SK-N-SH treated with all-trans-retinoic acid at 6 μM for 48 hours (cell line): ENCODE measurements at regions not wholly inside any gene's neighbourhood (a gene's known extent, or its start where the extent isn't known, plus 50 kb on each side); places are given as distances from the start of the nearest gene placed in this dataset.

Experiments used
- ATAC-seq: fragments of 200-7000 bp; cut with Tn5 transposase; 3 replicates; pipeline ENCODE4 v1.9.1; 2020; ENCODE audit warnings: mild to moderate bottlenecking, moderate library complexity
- ARNTL ChIP-seq: fragments of 450-650 bp; formaldehyde crosslinking; IDR thresholded peaks from 2 replicates; pipeline ENCODE4 v1.5.0; 2020; ENCODE audit warnings: low read depth, mild to moderate bottlenecking, moderate library complexity, borderline replicate concordance
- BACH2 ChIP-seq: fragments of 250-450 bp; sonication (Bioruptor Pico); IDR thresholded peaks from 2 replicates; pipeline ENCODE4 v1.9.0; 2021; ENCODE audit warnings: mild to moderate bottlenecking, borderline replicate concordance
- CREB5 ChIP-seq: fragments of 250-450 bp; sonication (Bioruptor Pico); IDR thresholded peaks from 2 replicates; pipeline ENCODE4 v1.5.1; 2020; ENCODE audit warnings: low read depth, mild to moderate bottlenecking, moderate library complexity
- CSDC2 ChIP-seq: fragments of 250-450 bp; sonication (Bioruptor Pico); IDR thresholded peaks from 2 replicates; pipeline ENCODE4 v1.5.0; 2020; ENCODE audit warnings: mild to moderate bottlenecking, moderate library complexity
- CSRNP3 ChIP-seq: fragments of 250-450 bp; sonication (Bioruptor Pico); IDR thresholded peaks from 2 replicates; pipeline ENCODE4 v1.5.1; 2021; ENCODE audit warnings: mild to moderate bottlenecking, moderate library complexity
- ESRRG ChIP-seq: fragments of 250-450 bp; sonication (Bioruptor Pico); IDR thresholded peaks from 2 replicates; pipeline ENCODE4 v1.6.1; 2021; ENCODE audit warnings: mild to moderate bottlenecking
- GLIS3 ChIP-seq: fragments of 250-450 bp; sonication (Bioruptor Pico); IDR thresholded peaks from 2 replicates; pipeline ENCODE4 v1.5.0; 2020; ENCODE audit warnings: mild to moderate bottlenecking, moderate library complexity
- ISL1 ChIP-seq: fragments of 250-450 bp; sonication (Bioruptor Pico); IDR thresholded peaks from 2 replicates; pipeline ENCODE4 v2.1.2; 2022; ENCODE audit warnings: mild to moderate bottlenecking, moderate library complexity
- OSR1 ChIP-seq: fragments of 250-450 bp; sonication (Bioruptor Pico); IDR thresholded peaks from 2 replicates; pipeline ENCODE4 v1.8.0; 2022; ENCODE audit warnings: moderate library complexity, mild to moderate bottlenecking, inconsistent platforms
- PATZ1 ChIP-seq: fragments of 250-450 bp; sonication (Bioruptor Pico); IDR thresholded peaks from 2 replicates; pipeline ENCODE4 v1.8.0; 2020; ENCODE audit warnings: mild to moderate bottlenecking, moderate library complexity, borderline replicate concordance
- POU6F1 ChIP-seq: fragments of 250-450 bp; sonication (Bioruptor Pico); IDR thresholded peaks from 2 replicates; pipeline ENCODE4 v1.8.0; 2021; ENCODE audit warnings: low read depth, mild to moderate bottlenecking, moderate library complexity, borderline replicate concordance
- PPARA ChIP-seq: fragments of 250-450 bp; sonication (Bioruptor Pico); IDR thresholded peaks from 2 replicates; pipeline ENCODE4 v1.5.0; 2020; ENCODE audit warnings: mild to moderate bottlenecking, borderline replicate concordance
- RARB ChIP-seq: fragments of 250-450 bp; sonication (Bioruptor Pico); IDR thresholded peaks from 2 replicates; pipeline ENCODE4 v1.8.0; 2021; ENCODE audit warnings: mild to moderate bottlenecking, moderate library complexity
- SNAI2 ChIP-seq: fragments of 250-450 bp; sonication (Bioruptor Pico); IDR thresholded peaks from 2 replicates; pipeline ENCODE4 v1.5.0; 2020; ENCODE audit warnings: mild to moderate bottlenecking, moderate library complexity
- TCF4 ChIP-seq: fragments of 250-450 bp; sonication (Bioruptor Pico); IDR thresholded peaks from 2 replicates; pipeline ENCODE4 v1.8.0; 2021; ENCODE audit warnings: mild to moderate bottlenecking, moderate library complexity, borderline replicate concordance
- TOX ChIP-seq: fragments of 250-450 bp; sonication (Bioruptor Pico); IDR thresholded peaks from 2 replicates; pipeline ENCODE4 v1.8.0; 2021; ENCODE audit warnings: mild to moderate bottlenecking, moderate library complexity, borderline replicate concordance
- TSHZ2 ChIP-seq: fragments of 250-450 bp; sonication (Bioruptor Pico); IDR thresholded peaks from 2 replicates; pipeline ENCODE4 v1.5.0; 2020; ENCODE audit warnings: mild to moderate bottlenecking, moderate library complexity
- ZC3H10 ChIP-seq: fragments of 250-450 bp; sonication (Bioruptor Pico); IDR thresholded peaks from 2 replicates; pipeline ENCODE4 v1.5.1; 2021; ENCODE audit warnings: mild to moderate bottlenecking, moderate library complexity
- ZFP3 ChIP-seq: fragments of 250-450 bp; sonication (Bioruptor Pico); IDR thresholded peaks from 2 replicates; pipeline ENCODE4 v1.5.0; 2020; ENCODE audit warnings: mild to moderate bottlenecking, moderate library complexity
- ZFP30 ChIP-seq: fragments of 450-650 bp; formaldehyde crosslinking; IDR thresholded peaks from 2 replicates; pipeline ENCODE4 v1.5.0; 2022; ENCODE audit warnings: mild to moderate bottlenecking, moderate library complexity
- ZNF565 ChIP-seq: fragments of 450-650 bp; formaldehyde crosslinking; conservative IDR thresholded peaks from 2 replicates; pipeline ENCODE4 v1.5.0; 2020; ENCODE audit warnings: low read depth, mild to moderate bottlenecking, moderate library complexity
- ZNF70 ChIP-seq: fragments of 450-650 bp; formaldehyde crosslinking; IDR thresholded peaks from 2 replicates; pipeline ENCODE4 v1.5.0; 2020; ENCODE audit warnings: mild to moderate bottlenecking, moderate library complexity
- ZNF8 ChIP-seq: fragments of 450-650 bp; formaldehyde crosslinking; IDR thresholded peaks from 2 replicates; pipeline ENCODE4 v1.5.0; 2020; ENCODE audit warnings: mild to moderate bottlenecking, moderate library complexity

GRCh38 chr10:108069096-108069495, 904.6 kb upstream of the SORCS1 start:
- TF ChIP-seq ZNF565 (CRISPR knock-in tag), result no peak
- TF ChIP-seq BACH2 (CRISPR knock-in tag), result no peak
- TF ChIP-seq PPARA (CRISPR knock-in tag), result no peak
- TF ChIP-seq ZC3H10 (CRISPR knock-in tag), result no peak
- TF ChIP-seq TCF4 (CRISPR knock-in tag), result no peak
- TF ChIP-seq ISL1, result no peak
- no peak for TF ChIP-seq TSHZ2
- TF ChIP-seq ZNF70, result no peak
- no peak for TF ChIP-seq ZFP30
- no peak for TF ChIP-seq ZFP3 (CRISPR knock-in tag)
- TF ChIP-seq GLIS3 (CRISPR knock-in tag), result no peak
- no peak for TF ChIP-seq ESRRG
- TF ChIP-seq ZNF8 (CRISPR knock-in tag), result no peak
- no peak for TF ChIP-seq OSR1 (CRISPR knock-in tag)
- no peak for TF ChIP-seq CSRNP3 (CRISPR knock-in tag)
- TF ChIP-seq SNAI2, result no peak
- TF ChIP-seq CREB5 (CRISPR knock-in tag), result no peak
- TF ChIP-seq RARB (CRISPR knock-in tag), result no peak
- no peak for ATAC-seq

- TF ChIP-seq CSDC2 (CRISPR knock-in tag) (no peak), ZNF70 (no peak), ARNTL (CRISPR knock-in tag) (no peak), CSRNP3 (CRISPR knock-in tag) (no peak), OSR1 (CRISPR knock-in tag) (no peak), RARB (CRISPR knock-in tag) (no peak), GLIS3 (CRISPR knock-in tag) (no peak), ISL1 (no peak), ZNF8 (CRISPR knock-in tag) (no peak), ESRRG (no peak), TOX (CRISPR knock-in tag) (no peak), ZFP3 (CRISPR knock-in tag) (no peak), POU6F1 (CRISPR knock-in tag) (no peak), ZFP30 (no peak), BACH2 (CRISPR knock-in tag) (no peak), TSHZ2 (no peak), PPARA (CRISPR knock-in tag) (no peak), PATZ1 (CRISPR knock-in tag) (no peak), ZNF565 (CRISPR knock-in tag) (no peak), SNAI2 (no peak)
- ATAC-seq, result no peak
Observed at GRCh38 chr10:108064746-108065260, 900.3 kb upstream of the SORCS1 start.
